GM18519 (cell line): ENCODE measurements at regions not wholly inside any gene's neighbourhood (a gene's known extent, or its start where the extent isn't known, plus 50 kb on each side); places are given as distances from the start of the nearest gene placed in this dataset.

Experiments used
- ATAC-seq: cut with Tn5 transposase; IDR thresholded peaks from one replicate; pipeline ENCODE4 v1.9.1; 2021; ENCODE audit warnings: mild to moderate bottlenecking, moderate library complexity; ENCODE audit not compliant: unreplicated experiment, low FRiP score

GRCh38 chr20:24203526-24204183, 215.1 kb upstream of the GGTLC1 start:
- ATAC-seq = no peak

DNA sequence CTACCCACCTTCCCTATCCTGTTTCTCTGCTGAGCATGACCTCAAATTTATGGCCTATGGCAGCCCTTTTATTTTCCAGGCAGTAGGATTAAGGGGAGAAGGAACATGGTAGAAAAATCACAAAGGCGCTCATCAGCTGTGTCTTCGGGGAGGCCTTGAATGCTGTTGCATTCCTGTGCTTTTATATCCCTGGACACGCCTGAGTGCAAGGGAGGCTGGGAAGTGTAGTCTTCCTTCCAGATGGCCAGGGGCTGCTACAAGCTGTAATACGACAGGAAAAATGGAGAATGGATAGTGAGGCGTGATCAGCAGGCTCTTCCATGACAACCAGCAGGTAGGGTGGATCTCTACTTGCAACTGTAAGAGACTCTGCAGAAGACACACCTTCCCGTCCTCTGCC, 210.9 kb upstream of the GGTLC1 start:
- no peak for ATAC-seq

GRCh38 chr20:24194143-24194542, 205.6 kb upstream of the GGTLC1 start:
- no peak for ATAC-seq

DNA sequence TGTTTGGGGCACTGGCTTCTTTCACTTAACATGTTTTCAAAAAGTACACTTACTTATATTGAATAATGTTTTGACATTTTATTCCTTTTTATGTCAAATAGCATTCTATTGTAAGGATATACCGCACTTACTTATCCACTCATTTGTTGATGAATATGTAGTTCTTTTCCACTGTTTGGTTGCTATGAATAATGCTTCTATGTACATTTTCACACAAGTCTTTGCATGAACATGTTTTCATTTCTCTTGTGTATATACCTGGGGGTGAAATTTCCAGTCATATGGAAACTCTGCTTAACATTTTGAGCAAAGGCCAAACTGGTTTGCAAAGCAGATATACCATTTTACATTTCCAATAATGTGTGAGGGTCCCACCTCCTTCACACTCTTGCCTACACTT, 202.3 kb upstream of the GGTLC1 start:
- ATAC-seq = no peak

DNA sequence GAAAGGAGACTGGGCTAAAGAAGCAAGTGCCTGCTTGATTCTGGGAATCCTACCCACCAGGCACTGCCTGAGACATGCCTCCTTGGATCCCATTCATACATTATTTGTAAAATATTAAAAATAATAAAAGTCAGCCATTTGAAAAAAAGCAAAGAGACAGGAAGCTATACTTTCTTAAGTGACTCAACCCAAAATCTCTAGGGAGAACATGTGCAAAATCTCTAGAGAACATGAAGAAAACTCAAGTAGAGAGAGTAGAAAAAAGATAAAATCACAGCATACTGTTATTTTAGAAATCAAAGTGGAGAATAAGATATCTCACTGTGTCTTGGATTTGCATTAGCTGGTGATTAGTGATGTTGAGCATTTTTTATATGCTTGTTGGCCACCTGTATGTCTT, 197.2 kb upstream of the GGTLC1 start:
- no peak for ATAC-seq

DNA sequence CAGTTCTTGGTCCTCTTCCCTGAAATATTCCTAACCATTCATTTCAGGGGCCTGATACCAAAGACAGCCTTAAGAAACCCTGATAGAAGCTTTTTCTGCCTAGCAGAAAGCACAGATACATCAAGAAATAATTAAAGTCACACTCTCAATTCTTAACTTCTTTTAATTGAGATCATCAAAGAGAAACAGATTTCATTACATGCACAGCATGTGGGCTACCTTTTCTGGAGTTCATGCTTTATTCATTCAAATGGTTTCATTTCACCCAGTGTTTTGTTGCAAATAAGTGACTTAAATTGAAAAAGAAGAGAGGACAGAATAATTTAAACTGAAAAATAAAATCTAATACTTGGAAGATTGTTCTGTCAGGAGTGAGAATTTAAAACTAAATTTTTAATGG, 192.6 kb upstream of the GGTLC1 start:
- no peak for ATAC-seq

DNA sequence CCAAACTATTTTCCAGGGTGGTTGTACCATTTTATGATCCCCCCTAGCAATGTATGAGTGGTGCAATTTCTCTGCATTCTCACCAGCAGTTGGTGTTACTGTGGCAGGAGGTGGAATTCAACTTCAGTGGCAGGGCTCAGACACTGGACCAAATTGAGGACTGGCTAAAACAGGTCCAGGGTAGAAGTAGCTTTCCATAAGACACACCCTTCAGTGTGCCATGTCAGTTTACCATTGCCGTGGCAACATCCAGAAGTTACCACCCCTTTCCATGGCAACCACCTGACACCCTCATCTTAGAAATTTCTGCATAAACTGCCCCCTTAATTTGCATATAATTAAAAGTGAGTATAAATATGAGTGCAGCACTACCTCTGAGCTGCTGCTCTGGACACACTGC, 180.7 kb upstream of the GGTLC1 start:
- no peak for ATAC-seq

DNA sequence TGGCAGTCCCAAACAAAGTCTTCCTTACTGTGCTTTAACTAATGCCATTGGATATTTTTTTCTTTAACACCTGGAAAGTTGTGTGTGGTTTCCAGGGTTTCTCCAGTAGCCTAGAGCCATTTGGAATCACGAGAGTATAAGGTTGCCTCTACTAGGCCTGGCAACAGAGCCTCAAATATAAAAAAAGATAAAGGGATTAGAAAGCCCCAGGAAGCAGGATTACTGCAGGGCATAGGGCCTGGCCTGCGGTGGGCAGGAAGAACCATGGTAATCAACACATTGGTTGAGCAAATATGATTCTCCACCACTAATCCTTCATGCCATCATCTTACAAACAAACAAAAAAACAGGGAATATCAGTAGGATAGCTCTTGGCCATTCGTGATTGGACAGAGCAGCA, 177.8 kb upstream of the GGTLC1 start:
- no peak for ATAC-seq

GRCh38 chr20:24166123-24166381, 177.5 kb upstream of the GGTLC1 start:
- ATAC-seq = no peak

DNA sequence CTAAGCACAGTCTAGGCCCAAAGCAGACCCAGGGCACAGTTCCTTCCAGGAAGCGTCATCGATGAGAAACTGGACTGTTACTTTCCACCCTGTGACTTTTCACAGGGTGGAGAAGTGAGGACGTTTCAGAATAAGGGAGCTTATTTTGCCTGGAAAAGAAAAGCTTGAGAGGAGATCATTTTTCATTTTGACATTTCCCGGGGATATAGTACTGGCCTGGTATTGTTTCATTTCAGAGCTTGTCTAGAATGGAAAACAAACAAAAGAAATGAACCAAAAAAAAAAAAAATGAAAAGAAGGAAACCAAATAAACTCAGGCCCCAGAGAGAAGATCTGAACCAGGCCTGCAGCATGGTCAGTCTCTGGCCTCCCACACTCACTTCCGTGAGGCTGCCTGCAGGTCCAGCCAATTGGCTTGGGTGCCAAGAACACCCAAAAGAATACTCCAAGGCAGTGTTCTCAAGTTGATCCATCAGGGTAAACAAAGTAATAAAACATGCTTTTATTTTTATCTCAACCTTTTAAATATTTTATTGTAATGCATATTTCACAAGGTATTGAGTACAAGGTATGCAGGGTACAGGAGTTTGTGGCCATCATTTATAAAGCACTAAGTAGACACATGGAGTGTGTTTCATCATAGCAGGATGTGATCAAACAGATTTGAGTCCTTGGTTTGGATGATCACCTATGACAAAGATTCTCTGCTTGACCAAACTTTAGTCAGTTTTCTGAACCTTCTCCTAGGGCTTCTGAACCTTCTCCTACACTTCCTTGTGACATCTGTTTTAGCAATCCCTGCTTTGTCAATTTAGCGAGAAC, 176.9 kb upstream of the GGTLC1 start:
- ATAC-seq = no peak

- ATAC-seq = no peak
Measured at GRCh38 chr20:24164360-24164759, 175.8 kb upstream of the GGTLC1 start.

DNA sequence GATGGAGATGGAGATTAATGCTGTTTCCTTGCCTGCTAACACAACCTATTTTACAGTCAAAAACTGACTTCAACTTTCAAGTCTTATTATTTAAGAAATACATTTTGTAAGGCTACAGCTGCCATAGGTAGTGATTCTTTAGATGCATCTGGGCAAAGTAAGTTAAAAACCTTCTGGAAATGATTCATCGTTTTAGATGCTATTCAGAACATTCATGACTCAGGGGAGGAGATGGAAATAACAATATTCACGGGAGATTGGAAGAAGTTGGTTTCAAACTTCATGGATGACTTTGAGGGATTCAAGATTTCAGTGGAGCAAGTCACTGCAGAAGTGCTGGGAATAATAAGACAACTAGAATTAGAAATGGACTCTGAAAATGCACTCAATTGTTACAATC, 174.9 kb upstream of the GGTLC1 start:
- no peak for ATAC-seq

GRCh38 chr20:24160563-24161281, 172.1 kb upstream of the GGTLC1 start:
- no peak for ATAC-seq

- ATAC-seq = no peak
Measured at GRCh38 chr20:24158281-24158680, 169.7 kb upstream of the GGTLC1 start.

- no peak for ATAC-seq
Measured at GRCh38 chr20:24157213-24157612, 168.6 kb upstream of the GGTLC1 start.

DNA sequence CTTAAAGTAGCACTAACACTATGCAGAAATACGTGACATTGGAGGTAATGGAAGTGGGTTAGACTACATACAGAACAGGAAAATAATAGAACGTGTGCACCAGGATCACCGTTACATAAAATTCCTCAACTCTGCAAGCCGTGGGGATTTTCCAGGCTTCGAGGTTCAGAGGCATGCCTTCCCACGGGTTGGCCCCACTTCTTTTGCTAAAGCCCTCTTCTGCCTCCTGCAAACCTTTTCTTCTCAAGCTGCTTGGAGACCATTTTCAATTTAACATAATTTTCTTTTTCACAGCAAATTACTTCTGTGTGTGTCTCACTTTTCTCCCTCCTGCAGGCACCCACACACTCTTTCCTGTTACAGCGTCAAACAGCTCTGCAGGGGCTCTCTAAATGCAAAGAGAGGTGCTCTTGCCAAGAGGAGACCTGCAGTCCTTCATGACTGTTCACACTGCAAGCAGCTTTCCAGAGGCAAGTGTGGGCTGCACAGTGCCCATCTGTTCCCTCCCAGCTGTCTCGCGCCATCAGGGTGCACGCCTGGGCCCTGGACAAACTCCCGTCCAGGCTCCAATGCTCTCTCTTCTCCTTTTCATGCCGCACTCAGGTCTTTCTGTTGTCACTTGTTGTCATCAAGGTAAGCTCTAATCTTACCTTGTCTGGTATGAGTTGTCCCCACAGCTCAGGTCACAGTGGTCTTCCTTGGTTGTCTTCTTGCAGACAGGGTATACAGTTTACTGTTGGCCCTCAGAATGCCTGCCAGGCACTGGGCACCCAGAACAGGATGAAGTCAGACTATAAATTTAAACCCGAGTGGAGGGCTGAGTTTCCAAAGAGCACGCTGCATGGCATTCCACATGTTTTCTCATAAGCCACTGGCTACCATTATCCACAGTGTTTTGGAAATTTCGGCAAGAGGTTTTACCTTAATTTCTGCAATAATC, 164.8 kb upstream of the GGTLC1 start:
- no peak for ATAC-seq

- no peak for ATAC-seq
Measured at GRCh38 chr20:24151621-24152294, 163.2 kb upstream of the GGTLC1 start.

- no peak for ATAC-seq
Measured at GRCh38 chr20:24150406-24150805, 161.8 kb upstream of the GGTLC1 start.

DNA sequence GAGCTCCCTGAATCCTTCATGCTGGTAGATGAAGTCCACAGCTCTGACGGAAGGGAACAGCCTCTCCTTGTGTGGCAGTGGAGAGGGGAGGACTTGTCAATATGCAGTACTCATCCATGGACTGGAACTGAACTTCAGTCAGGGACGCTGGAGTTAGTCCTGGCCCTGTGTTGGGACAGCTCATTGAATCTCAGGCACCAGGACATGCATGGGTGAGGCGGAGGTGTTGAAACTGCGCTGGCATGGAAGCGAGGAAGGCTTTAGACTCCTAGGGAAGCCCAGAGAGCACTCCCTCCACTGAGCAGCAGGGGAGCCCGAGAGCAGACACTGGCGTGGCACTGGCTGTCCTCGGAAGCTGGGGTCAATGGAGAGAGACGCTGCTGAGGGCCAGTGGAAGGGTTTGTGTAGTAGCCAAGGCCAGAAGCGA, 161.3 kb upstream of the GGTLC1 start:
- no peak for ATAC-seq

GRCh38 chr20:24149175-24149574, 160.6 kb upstream of the GGTLC1 start:
- ATAC-seq = no peak
